ENCODE measurements at regions not wholly inside any gene's neighbourhood (a gene's known extent, or its start where the extent isn't known, plus 50 kb on each side); places are given as distances from the start of the nearest gene placed in this dataset.

- Histone ChIP-seq H3K27me3 (ENCODE audit: insufficient read depth, low read length) (no peaks in the 10 kb centered on the region), H3K27ac (ENCODE audit: low read depth, low read length) (peak overlapping the region; percentile 24), H3K4me1 (ENCODE audit: insufficient read depth, low read length) (peaks cover 11% of the 10 kb centered on the region), H3K36me3 (ENCODE audit: insufficient read depth, low read length) (no peaks in the 10 kb centered on the region), H3K4me3 (ENCODE audit: insufficient read depth, low read depth, low read length) (no peak overlapping the region), H3K4me2 (ENCODE audit: low read length) (no peak overlapping the region), H3K79me2 (ENCODE audit: insufficient read depth, low read length) (no peaks in the 10 kb centered on the region), H3K9me3 (ENCODE audit: insufficient read depth, low read depth, low read length) (no peaks in the 10 kb centered on the region), H2AFZ (ENCODE audit: low read depth, low read length) (peak overlapping the region; percentile 29), H3K9ac (ENCODE audit: low read length) (no peak overlapping the region), H4K20me1 (ENCODE audit: insufficient read depth, low read length) (no peaks in the 10 kb centered on the region)
- peaks cover 2% of the 10 kb centered on the region for H3K9me3 Mint-ChIP-seq (ENCODE audit: unreplicated experiment)
- H3K27me3 Mint-ChIP-seq (ENCODE audit: low read depth, unreplicated experiment) = peaks cover 2% of the 10 kb centered on the region
- no peaks in the 10 kb centered on the region for H3K36me3 Mint-ChIP-seq (ENCODE audit: low read depth, unreplicated experiment)
- DNase-seq (ENCODE audit: low read depth) (no peak), FAIRE-seq (no peak)
- TF ChIP-seq CTCF (IDR thresholded peaks at IDR 0.05; ENCODE audit: insufficient read depth, low read depth, low read length) (no peak), EZH2 (IDR thresholded peaks at IDR 0.05; ENCODE audit: insufficient read depth, low read length) (no peak)
- H3K4me3 Mint-ChIP-seq (ENCODE audit: unreplicated experiment) = peak overlapping the region; percentile 40
- peaks cover 5% of the 10 kb centered on the region for H3K4me1 Mint-ChIP-seq (ENCODE audit: low read depth, unreplicated experiment)
- peak overlapping the region; percentile 45 for H3K27ac Mint-ChIP-seq (ENCODE audit: unreplicated experiment)
These were observed 74.6 kb upstream of the TBC1D3K start for GRCh38 chr17:37849617-37849972.

GRCh38 chr17:37848690-37849616 lies 75.3 kb upstream of the TBC1D3K start:
- no peak for FAIRE-seq
- no peaks in the 10 kb centered on the region for H3K27me3 ChIP-seq (ENCODE audit: insufficient read depth, low read length)
- H3K36me3 ChIP-seq (ENCODE audit: insufficient read depth, low read length) = no peaks in the 10 kb centered on the region
- no peak overlapping the region for H3K4me3 ChIP-seq (ENCODE audit: insufficient read depth, low read depth, low read length)
- no peaks in the 10 kb centered on the region for H4K20me1 ChIP-seq (ENCODE audit: insufficient read depth, low read length)
- Mint-ChIP-seq H3K4me3 (ENCODE audit: unreplicated experiment) (no peak overlapping the region), H3K9me3 (ENCODE audit: unreplicated experiment) (peaks cover 2% of the 10 kb centered on the region), H3K27ac (ENCODE audit: unreplicated experiment) (peak overlapping the region; percentile 45), H3K36me3 (ENCODE audit: low read depth, unreplicated experiment) (no peaks in the 10 kb centered on the region), H3K27me3 (ENCODE audit: low read depth, unreplicated experiment) (peaks cover 2% of the 10 kb centered on the region), H3K4me1 (ENCODE audit: low read depth, unreplicated experiment) (peaks cover 5% of the 10 kb centered on the region)
- peak overlapping the region; percentile 24 for H3K27ac ChIP-seq (ENCODE audit: low read depth, low read length)
- peak overlapping the region; percentile 14 for H3K4me2 ChIP-seq (ENCODE audit: low read length)
- H2AFZ ChIP-seq (ENCODE audit: low read depth, low read length) = peak overlapping the region; percentile 29
- no peaks in the 10 kb centered on the region for H3K9me3 ChIP-seq (ENCODE audit: insufficient read depth, low read depth, low read length)
- peak; percentile 90 for DNase-seq (ENCODE audit: low read depth)
- TF ChIP-seq CTCF (IDR thresholded peaks at IDR 0.05; ENCODE audit: insufficient read depth, low read depth, low read length) (no peak), EZH2 (IDR thresholded peaks at IDR 0.05; ENCODE audit: insufficient read depth, low read length) (no peak)
- H3K4me1 ChIP-seq (ENCODE audit: insufficient read depth, low read length) = peaks cover 16% of the 10 kb centered on the region
- H3K9ac ChIP-seq (ENCODE audit: low read length) = no peak overlapping the region
- H3K79me2 ChIP-seq (ENCODE audit: insufficient read depth, low read length) = no peaks in the 10 kb centered on the region

GRCh38 chr17:37847811-37848331 lies 76.3 kb upstream of the TBC1D3K start:
- FAIRE-seq = no peak

More at GRCh38 chr17:37847811-37848331, 76.3 kb upstream of the TBC1D3K start:
- no peak overlapping the region for H3K27ac ChIP-seq (ENCODE audit: low read depth, low read length)
- TF ChIP-seq CTCF (IDR thresholded peaks at IDR 0.05; ENCODE audit: insufficient read depth, low read depth, low read length) = no peak
- no peak for TF ChIP-seq EZH2 (IDR thresholded peaks at IDR 0.05; ENCODE audit: insufficient read depth, low read length)
- Mint-ChIP-seq H3K36me3 (ENCODE audit: low read depth, unreplicated experiment) (no peaks in the 10 kb centered on the region), H3K9me3 (ENCODE audit: unreplicated experiment) (peaks cover 2% of the 10 kb centered on the region), H3K27ac (ENCODE audit: unreplicated experiment) (no peak overlapping the region), H3K27me3 (ENCODE audit: low read depth, unreplicated experiment) (peaks cover 2% of the 10 kb centered on the region), H3K4me3 (ENCODE audit: unreplicated experiment) (no peak overlapping the region), H3K4me1 (ENCODE audit: low read depth, unreplicated experiment) (peaks cover 5% of the 10 kb centered on the region)
- H3K4me3 ChIP-seq (ENCODE audit: insufficient read depth, low read depth, low read length) = no peak overlapping the region
- no peak overlapping the region for H3K9ac ChIP-seq (ENCODE audit: low read length)
- H3K4me1 ChIP-seq (ENCODE audit: insufficient read depth, low read length) = peaks cover 16% of the 10 kb centered on the region
- H3K4me2 ChIP-seq (ENCODE audit: low read length) = no peak overlapping the region
- H3K9me3 ChIP-seq (ENCODE audit: insufficient read depth, low read depth, low read length) = no peaks in the 10 kb centered on the region
- H4K20me1 ChIP-seq (ENCODE audit: insufficient read depth, low read length) = no peaks in the 10 kb centered on the region
- DNase-seq (ENCODE audit: low read depth) = no peak
- no peaks in the 10 kb centered on the region for H3K36me3 ChIP-seq (ENCODE audit: insufficient read depth, low read length)
- H3K27me3 ChIP-seq (ENCODE audit: insufficient read depth, low read length) = no peaks in the 10 kb centered on the region
- H2AFZ ChIP-seq (ENCODE audit: low read depth, low read length) = no peak overlapping the region
- H3K79me2 ChIP-seq (ENCODE audit: insufficient read depth, low read length) = no peaks in the 10 kb centered on the region

All from astrocyte (in vitro differentiated cells and primary cell).